SKM-1 treated with dmso at 0.1 percent for 144 hours (cell line): ENCODE measurements at regions not wholly inside any gene's neighbourhood (a gene's known extent, or its start where the extent isn't known, plus 50 kb on each side); places are given as distances from the start of the nearest gene placed in this dataset.

Experiments used
- DNase-seq: peaks from one replicate; lab custom pipeline; 2025; ENCODE audit not compliant: unreplicated experiment; lab: John Stamatoyannopoulos, UW

DNA sequence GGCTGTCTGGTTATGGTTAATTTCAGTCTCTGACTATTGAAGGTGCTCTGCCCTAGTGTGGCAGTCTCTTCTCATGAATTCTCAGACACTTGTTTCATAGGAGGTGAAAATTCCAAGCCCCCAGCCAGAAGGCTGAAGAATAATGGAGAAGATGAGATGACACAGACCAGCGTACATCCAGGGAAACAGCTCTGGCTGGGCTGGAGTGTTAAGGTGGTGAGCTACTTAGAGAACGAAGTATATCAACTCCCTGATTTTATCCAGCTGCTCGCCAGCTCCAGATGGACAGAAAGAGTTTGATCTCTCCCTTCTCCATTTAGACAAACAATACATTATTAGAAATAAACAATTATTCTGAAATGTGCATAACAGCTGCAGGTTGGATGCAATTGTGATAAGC, 494.5 kb upstream of the RGMA start:
- DNase-seq = no peak

DNA sequence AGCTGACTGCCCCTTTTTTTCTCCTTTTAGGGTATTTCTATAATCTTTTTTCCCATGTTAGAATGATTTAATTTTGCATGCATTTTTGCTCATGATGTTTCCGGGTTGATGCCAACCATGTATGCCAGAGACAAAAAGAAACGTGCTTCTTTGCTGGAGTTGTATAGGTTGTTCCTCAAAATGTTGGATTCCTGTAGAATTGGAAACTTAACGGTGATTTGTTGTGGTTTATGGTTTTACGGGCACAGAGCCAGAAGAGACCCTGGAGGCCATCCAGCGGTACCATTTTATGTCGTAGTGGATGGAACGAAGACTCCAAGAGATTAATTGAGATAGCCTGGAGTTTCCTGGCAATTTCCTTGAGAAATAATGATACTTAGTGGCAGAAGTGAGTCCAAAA, 481.5 kb upstream of the RGMA start:
- no peak for DNase-seq

DNA sequence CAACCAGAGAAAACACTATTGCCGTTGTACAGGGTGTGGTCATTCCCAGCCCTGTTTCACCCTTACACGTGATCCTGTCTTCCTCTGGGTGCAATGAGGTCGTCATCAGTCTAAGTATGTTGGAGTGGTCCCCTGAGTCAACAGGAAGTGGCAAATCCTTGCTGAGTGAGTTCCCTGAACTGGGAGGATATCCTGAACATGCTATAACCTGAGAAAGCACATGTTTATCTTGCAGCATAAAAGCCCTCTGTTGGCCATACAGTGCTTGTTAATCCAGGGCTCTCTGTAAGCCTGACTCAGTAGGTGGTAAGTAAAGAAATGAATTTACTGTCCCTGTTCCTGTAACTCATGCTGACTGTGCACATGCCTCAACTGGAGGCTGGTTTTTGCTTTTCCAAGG, 477.8 kb upstream of the RGMA start:
- no peak for DNase-seq

DNA sequence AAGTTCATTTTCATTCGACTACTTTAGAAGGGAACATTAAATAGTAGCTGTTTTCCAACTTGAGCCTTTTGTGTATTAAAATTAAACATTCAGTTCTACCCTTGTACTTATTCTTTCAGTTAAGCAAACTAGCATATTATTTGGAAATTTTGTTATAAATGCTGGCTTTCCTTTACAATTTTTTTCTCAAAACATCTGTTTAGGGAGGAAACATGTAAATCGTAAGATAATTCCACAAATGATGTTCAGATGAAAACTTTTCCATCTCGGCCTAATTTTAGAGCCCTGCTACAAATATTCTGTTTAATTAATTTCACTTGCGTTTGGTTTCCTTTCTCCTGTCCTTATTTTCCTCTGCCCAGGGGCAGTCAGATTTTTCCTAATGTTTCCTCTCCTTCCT, 476.2 kb upstream of the RGMA start:
- no peak for DNase-seq

DNA sequence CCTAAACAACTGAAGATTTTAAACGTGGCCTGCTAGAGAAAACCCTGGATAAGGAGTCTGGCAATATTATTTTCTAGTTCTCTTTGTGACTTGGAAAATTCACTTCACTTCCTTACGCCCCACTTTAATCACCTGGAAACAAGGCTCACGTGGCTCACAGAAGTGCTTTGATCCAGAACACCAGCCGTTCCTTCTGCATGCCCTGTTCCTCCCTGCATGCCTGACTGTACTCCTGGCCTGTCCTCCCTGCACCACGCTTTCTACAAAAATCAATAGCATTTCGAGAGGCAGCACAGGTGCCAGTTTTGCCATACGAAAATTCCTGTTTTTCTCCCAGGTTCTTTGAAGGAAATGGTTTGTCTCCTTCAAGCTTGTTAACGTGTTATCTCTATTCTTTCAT, 474.2 kb upstream of the RGMA start:
- no peak for DNase-seq

DNA sequence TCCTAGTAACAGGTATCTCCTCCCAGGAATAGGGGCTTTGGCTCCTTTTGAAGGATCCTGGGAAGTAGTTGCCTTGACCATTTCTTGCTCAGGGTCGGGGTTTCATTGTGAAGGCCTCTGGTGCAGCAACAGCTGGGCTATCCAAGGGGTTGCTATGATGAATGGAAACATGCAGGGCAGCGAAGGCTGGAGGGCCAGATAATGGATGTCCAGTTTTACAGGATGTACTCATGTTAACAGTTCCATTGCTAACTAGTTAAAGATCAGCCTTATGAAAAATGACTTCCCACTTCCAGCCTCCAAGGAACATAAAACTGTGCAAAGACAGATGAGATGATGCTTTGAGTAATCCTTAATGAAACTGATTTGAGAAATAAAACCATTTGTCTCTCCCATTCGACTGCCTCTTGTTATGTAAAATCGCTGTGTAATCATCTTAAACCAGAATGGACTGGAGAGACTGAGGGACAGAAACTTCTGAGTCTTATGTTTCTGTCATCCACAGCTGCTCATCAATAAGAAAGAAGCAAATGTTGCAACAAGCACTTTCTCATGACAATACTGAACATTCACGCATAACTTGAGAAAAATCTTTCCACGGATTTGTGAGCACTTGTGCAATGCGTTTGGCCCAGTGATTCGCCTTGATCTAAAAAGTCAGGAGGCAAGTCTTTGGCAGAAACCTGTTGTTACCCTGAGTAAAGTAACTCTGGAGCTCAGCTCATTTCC, 473.5 kb upstream of the RGMA start:
- DNase-seq = no peak

DNA sequence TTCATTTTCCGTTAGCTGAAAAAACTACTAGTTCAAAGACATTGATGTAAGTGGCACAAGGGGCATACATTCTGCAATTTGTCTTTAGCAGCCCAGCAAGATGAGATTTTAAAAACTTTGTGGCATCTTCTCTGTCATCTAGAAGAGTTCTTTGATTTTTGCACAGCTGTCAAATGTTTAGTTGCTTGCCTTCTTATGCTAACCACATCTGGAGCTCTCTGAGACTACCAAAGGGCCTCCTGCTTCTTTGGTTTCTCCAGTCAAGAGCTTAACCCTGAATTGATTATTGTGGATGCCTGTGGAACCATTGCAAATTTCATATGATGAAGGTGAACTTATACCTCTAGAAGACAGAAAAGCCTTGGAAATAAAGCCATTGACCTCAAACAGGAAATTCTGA, 468.7 kb upstream of the RGMA start:
- no peak for DNase-seq

DNA sequence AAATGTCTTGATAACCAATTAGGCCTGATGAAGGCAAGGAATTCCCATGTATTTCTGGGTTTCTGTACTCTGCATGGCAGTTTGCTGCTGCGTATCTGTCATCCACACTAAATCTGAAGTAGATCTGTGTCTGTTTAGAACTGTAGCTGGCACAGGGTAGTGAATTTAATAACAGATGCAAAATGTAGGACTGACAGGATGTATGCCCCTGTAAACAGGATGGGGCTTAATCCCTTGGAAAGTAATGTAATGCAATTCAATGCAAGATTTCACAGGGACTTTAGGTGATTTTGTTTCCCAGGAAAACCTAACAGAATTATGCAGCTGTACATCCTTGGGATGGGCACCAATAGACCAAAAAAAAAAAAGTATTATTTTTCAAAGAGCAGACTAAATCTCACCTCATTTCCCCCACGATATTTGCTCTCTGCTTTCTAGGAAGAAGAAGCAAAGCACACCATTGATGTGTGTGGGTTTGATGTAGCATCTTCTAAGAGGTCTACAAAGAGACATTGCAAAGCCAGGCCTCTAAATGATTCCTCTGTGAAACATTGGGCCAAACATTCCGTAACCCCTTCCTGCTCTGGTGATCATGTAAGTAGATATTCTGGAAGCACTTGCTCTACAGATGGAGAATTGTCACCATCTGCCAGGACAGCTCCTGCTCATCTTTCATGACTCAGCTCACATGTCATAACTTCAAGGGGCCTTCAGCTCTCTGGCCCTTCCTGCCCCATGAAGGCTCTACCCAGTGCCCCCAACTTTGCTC, 464.3 kb upstream of the RGMA start:
- no peak for DNase-seq

DNA sequence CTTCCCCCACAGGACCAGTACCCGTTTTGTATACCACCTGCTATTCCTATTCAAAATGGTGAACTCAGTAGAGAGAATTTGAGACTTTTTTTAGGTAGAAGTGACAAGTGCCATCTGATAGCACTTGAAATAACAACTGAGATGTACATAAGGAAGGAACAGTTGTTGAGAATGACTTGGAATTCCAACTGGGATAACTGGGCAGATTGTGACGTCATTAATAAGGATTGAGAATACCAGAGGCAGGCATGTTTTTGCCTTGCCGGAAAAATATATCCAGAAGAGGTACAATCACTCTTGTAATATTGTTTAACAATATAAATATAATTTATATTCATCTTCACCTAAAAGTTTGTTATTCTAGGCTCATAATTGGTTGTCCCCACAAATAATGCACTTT, 454.1 kb upstream of the RGMA start:
- no peak for DNase-seq

DNA sequence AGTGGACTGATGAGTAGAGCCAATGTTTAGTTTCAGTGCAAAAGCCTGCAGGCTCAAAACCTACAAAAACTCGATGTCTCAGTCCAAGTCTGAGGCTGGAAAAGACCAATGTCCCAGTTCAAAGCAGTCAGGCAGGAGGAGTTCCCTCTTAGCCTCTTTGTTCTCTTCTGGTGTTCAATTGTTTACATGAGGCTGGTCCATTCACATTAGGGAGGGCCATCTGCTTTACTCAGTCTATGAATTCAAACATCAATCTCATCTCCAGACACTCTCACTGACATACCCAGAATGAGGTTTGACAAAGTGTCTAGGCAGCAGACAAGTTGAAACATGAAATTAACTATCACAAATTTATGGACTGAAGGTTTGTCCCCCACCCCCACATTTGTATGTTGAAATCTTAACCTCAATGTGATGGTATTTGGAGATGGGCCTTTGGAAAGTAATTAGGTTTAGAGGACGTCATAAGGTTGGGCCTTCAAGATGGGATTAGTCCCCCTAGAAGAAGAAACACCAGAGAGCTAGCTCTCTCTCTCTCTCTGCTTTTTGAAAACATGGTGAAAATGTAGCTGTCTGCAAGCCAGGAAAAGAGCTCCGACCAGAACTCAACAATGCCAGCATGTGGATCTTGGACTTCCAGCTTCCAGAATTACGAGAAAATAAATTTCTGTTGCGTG, 438.5 kb upstream of the RGMA start:
- no peak for DNase-seq

DNA sequence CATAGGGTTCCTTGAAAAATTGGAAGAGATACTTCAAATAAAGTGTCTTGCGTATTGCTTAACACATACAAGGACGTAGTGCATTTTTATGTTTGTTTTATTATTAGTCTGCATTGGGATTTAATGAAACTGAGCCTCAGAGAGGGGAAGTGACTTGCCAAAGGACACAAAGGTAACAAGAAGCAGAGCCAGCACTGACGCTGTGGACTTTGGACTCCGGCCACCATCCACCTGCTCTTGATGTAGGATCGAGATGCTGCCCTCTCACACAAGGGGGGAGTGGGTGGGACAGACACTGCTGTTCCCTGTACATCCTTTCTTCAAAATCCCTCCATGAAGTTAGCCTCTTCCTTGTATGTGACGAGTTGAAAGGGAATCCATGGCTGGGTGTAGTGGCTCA, 435.4 kb upstream of the RGMA start:
- DNase-seq = no peak

DNA sequence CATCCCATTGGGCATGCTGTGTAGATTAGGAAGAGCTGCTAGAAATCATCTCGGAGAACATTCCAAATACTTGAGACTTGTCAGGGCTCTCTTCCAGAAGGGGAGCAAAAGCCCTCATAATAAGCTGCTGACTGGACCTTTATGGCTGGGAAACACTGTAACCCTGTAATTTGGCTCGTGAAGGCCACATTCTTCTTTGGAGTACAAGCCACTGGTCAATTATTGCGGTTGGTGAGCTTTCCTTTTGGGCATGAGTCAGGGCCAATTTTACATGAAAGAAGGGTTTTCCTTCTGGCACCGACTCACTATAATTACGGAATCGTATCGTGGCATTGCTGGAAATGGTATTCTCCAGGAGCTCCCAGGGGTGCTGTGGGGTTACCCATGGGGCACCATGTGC, 434.5 kb upstream of the RGMA start:
- no peak for DNase-seq

DNA sequence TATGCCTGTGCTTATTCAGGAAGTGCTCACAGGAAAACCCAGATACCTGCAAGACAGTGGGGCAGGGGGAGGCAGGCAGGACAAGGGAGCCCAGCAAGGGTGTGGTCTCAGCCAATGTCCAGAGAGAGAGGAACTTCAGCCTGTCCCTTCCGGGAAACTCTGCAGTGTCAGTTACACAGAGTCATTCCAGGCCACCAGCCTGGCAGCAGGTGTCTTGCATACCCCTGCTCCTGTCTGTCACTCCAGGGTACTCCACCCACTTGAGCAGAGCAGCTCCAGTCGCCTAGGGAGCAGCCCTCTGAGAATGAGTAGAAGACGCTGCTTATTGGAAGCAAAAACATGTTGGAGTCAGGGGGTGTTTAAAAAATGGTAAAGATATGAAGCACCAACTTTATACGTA, 431.2 kb upstream of the RGMA start:
- DNase-seq = no peak

DNA sequence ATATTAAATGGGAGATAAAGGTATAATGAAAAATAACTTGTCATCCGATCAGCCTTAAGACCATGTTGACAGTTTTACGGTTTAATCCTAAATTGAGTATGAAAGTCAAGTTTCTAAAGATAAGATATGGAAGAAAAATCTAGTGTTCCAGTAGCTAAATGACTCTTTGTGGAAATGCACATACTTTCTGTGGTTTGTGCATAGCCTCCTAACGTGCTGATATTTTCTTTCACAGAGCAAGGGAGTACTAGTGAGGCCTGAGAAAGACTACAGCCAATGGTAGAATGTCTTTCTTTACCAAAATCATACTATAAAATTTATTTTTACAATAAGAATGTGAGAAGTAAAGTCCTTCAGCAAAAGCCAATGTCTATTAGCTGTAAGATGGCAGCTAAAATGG, 430.6 kb upstream of the RGMA start:
- no peak for DNase-seq

DNA sequence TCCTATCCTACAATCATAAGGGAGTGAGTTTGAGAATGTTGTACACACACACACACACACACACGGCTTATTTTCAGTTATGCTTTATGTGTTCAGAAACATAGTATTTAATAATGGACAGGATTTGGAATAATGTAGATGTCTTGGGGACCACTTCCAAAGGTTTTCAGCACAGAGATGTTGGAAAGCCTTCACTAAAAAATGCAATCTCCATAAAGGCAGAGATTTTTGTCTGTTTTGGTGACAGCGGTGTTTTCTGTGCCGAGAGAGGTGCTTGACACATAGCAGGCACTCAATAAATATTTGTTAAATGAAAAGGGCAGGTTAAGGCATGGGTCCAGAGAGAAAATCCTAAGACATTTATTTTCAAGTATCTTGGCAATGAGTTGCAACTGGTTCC, 428.2 kb upstream of the RGMA start:
- DNase-seq = no peak

DNA sequence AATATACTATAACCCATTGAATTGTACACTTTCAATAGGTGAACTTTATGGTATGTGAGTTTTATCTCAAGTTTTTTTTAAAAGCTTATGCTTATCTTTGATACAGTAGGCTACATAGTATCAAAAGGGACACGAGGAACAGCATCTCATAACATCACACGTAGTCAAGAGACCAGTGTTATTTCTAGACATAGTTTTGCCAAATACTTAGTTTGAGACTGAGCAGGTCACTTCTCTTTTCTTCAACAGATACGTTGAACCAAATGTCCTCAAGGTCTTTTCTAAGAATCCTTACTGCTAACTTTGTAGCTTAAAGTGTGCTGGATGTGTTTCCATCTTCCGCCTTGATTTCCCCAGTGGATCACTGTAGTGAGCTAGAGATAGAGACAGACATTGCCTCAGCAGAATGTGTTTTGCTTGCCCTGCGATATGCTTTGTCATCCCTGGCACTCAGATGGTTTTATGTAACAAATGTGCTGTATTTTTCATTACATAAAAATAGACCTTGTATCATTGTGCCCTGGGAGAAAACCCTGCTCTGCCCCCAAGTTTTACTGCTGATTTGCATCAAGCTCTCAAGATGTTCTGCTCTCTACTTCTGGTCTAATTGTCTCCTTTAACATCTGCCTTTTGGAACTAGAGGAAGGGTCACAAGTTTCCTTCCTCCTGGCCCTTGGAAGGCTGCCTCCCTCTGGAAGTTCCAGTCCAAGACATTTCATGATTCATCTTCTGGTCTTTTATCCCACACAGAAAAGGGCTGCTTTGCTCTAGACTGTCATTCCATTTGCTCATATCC, 426.4 kb upstream of the RGMA start:
- no peak for DNase-seq

DNA sequence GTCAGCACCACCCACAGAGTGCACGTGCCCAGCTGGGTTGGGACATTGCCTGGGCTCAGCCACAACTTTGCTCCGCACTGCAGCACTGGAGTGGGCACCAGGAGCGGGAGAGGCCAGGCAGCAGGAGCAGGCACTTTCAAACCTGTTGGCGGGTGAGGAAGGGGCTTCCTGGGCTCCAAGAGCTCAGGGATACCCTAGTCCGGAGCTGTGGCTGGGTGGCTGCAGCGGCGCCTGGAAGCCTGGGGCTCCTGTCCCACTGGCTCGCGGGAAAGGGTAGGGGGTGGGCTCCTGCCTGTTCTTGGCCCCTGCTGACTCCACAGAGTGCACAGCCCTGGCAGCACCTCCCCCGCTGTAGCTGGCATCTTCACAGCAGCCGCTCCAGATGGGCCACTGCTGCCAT, 417.6 kb upstream of the RGMA start:
- no peak for DNase-seq

DNA sequence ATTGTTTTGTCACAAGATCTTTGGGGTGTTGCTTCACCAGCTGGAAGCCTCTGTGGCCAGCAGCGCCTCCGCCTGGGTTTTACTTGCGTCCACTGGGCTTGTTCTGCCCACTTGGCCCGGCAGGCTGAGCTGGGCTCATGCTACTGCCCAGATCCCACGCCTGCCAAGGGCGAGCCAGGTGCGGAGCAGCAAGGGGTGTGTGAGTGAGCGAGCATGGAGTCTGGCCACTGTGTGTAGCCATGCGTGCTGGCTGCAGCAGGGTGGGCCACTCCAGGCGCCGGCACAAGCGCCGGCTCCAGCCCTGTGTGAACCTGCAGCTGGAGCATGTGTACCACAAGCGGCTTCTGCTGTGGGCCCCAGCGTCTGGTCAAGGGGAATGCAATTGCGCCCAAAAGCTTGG, 416.5 kb upstream of the RGMA start:
- no peak for DNase-seq

DNA sequence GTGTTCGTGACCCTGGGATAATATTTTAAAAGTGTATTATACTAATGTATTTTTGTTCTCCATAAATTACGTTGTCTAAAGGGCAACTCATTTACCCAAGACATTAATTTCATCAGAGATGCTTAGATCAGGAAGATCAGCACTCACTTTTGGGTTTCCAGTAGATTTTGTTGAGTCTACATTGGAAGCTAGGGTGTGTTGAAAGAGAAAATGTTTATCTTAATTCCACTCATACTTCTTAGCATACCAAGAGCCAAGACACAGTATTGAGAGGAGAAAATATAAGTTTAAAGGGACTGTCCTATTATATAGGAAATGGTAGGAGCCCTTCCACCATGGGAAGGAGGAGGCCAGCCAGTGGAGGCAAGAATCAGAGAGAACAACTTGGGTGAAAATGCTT, 412.9 kb upstream of the RGMA start:
- no peak for DNase-seq

DNA sequence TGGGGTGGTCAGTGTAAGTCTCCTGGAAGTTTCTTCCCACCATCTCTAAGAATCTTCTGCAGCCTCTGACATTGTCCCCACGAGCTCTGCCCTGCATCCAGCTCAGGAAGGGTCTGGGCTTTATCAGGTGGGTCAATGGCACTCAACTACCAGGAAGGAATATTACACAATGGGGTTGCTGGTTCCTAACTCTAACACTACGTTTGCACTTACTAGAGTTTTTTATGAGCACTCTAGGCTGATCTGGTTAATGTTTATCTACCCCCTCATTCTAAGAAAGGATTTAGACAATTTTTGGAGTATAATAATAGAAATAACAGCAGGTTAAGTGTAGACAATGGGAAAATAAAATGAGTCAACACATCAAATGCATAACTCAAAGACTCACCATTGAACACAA, 411.1 kb upstream of the RGMA start:
- no peak for DNase-seq

DNA sequence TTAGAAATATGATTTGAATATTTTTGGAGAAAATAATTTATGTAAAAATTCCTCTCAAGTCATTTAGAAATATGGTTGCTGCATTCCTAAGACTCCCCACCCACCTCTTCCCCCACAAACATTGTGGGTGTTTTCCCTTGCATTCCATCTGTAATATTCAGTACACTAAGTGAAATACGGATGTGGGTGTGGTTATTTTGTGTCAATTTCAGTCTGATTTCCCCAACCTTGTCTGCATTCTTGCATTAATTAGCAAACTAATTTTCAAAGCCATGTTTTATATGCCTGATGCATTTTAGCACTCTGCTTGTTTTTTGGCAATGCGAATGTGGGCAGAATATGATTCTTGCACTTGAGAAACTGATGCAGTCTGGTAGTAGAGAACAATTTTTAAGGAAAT, 408.3 kb upstream of the RGMA start:
- no peak for DNase-seq

DNA sequence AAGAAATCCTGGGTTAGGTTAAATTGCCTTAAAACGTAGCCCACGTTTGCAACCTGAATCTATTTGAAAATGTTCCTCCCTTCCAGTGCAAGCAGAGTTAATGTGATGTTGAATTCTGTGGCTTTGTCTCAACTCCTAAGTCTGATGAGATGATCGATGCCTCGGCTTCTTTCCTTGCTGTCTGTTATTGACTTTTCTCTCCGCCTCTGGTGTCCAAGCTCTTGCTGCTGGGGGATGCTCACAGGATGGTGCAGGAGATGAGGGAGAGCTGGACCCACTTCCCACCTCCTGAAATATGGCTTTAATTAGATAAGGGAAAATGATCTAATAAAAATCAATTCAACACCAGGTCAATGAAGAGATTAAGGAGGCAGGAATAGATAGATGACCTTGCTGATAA, 407.9 kb upstream of the RGMA start:
- no peak for DNase-seq
